GM23248 (cell line): ENCODE measurements at regions not wholly inside any gene's neighbourhood (a gene's known extent, or its start where the extent isn't known, plus 50 kb on each side); places are given as distances from the start of the nearest gene placed in this dataset.

Source experiments
- EZH2 ChIP-seq: fragments of 200-600 bp; sonication (generic); IDR thresholded peaks from 2 replicates; pipeline ENCODE4 v1.6.1; 2018; ENCODE audit warnings: antibody characterized with exemption, mild to moderate bottlenecking; ENCODE audit not compliant: insufficient read depth, poor library complexity, severe bottlenecking
- EZH2phosphoT487 ChIP-seq: fragments of 200-600 bp; sonication (generic); IDR thresholded peaks from 2 replicates; pipeline ENCODE4 v1.6.1; 2018; ENCODE audit warnings: antibody characterized with exemption, moderate library complexity, mild to moderate bottlenecking, low read depth; ENCODE audit not compliant: insufficient read depth

GRCh38 chr12:105986779-105987684 lies 151.7 kb downstream of the NUAK1 start:
- no peak for TF ChIP-seq EZH2phosphoT487
- TF ChIP-seq EZH2: no peak
